ENCODE measurements at regions not wholly inside any gene's neighbourhood (a gene's known extent, or its start where the extent isn't known, plus 50 kb on each side); places are given as distances from the start of the nearest gene placed in this dataset.

DNA sequence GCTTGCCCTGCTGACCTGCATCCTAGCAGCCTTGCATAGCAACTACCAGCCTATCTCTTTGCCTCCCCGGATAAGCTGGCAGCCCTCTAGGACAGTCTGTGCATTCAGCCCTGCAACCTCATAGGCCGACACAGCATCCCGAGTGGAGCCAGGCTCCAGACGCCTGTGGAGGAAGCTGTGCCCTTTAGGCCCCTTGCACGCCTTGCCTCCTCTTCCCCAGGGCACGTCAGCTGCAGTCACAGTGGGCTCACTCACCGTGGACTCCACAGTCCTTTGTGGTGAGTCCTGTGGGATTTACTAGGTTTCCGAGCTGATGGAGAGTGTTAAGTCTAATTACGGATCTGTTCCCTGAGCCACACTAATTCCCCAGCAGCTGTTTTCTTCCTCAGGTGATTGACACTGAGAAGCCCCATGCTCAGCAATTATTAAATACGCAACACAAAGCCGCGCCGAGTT, 540.0 kb downstream of the TCERG1L start:
- no peak for DNase-seq (ENCODE audit: low read depth in 2 of 2)
- H3K4me3 ChIP-seq (replicated peaks in 1 of 2; ENCODE audit: low read depth in 2 of 2, low read length in 2 of 2), result no peak overlapping the region

DNA sequence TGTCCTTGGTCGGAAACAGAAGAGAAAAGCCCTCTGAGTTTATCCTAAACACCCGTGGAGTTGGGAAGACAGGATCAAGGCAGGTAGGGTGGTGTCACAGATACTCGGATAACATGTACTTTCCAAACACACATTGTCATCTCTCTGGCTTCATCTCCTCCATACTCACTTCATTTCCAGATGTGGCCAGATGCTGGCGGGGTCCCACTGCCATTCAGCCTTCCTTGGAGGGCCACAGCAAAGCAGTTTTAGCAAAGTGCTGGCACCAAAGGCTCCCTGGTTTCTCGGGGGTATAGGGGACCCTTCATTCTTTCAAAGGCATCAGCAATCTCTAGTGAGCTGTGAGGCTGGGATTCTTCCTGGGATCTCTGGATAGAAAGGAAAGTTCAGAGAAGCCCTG, 539.5 kb downstream of the TCERG1L start:
- no peak overlapping the region for H3K4me3 ChIP-seq (replicated peaks in 1 of 2; ENCODE audit: low read depth in 2 of 2, low read length in 2 of 2)
- DNase-seq (ENCODE audit: low read depth in 2 of 2), result no peak
- TF ChIP-seq, protein P1, sequence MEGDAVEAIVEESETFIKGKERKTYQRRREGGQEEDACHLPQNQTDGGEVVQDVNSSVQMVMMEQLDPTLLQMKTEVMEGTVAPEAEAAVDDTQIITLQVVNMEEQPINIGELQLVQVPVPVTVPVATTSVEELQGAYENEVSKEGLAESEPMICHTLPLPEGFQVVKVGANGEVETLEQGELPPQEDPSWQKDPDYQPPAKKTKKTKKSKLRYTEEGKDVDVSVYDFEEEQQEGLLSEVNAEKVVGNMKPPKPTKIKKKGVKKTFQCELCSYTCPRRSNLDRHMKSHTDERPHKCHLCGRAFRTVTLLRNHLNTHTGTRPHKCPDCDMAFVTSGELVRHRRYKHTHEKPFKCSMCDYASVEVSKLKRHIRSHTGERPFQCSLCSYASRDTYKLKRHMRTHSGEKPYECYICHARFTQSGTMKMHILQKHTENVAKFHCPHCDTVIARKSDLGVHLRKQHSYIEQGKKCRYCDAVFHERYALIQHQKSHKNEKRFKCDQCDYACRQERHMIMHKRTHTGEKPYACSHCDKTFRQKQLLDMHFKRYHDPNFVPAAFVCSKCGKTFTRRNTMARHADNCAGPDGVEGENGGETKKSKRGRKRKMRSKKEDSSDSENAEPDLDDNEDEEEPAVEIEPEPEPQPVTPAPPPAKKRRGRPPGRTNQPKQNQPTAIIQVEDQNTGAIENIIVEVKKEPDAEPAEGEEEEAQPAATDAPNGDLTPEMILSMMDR (IDR thresholded peaks at IDR 0.05; ENCODE audit: low read depth, low read length), result no peak

More for the DNA sequence above, 540.0 kb downstream of the TCERG1L start:
- TF ChIP-seq, protein P1 (IDR thresholded peaks at IDR 0.05; ENCODE audit: low read depth, low read length), result no peak

DNA sequence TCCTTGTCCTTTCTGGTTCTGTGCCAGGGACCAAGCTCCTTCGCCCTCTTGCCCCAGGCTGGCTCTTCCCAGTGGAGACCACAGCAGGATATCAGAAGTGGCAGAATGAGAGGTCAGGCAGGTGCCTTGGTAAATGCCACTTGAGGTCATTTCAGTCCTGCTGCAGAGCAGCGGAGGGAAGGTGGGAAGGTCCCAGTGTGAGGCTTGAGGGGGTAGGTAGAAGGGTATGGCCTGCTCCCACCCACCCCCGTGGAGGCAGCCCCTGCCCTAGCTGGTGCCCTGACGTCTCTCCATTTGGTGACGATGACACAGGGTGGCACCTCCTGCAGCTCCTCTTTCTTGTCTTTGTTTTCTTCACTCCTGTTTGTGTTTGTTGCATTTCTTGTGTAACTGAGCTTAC, 538.8 kb downstream of the TCERG1L start:
- TF ChIP-seq, protein P1 (IDR thresholded peaks at IDR 0.05; ENCODE audit: low read depth, low read length), result no peak
- H3K4me3 ChIP-seq (replicated peaks in 1 of 2; ENCODE audit: low read depth in 2 of 2, low read length in 2 of 2), result no peak overlapping the region
- DNase-seq (ENCODE audit: low read depth in 2 of 2), result no peak

DNA sequence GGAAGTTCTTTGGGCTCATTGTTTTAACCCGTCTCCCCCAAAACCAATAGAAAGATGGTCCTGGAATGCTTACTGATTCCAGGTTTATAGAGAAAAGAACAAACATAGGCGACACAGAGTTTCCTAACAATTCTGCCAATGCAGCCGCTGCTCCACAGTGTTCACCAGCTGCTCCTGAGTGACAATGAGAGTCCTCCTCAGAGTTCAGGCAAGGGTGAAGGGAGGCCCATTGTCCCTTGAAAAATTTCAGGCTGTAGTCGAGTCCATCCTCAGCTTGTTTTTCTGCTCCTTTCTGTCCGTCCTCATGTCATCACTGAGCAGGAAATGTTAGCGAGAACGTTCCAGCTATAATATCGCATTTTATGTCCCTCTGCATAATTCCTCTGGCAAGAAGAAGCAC, 537.6 kb downstream of the TCERG1L start:
- H3K4me3 ChIP-seq (replicated peaks in 1 of 2; ENCODE audit: low read depth in 2 of 2, low read length in 2 of 2), result no peak overlapping the region
- TF ChIP-seq, protein P1 (IDR thresholded peaks at IDR 0.05; ENCODE audit: low read depth, low read length), result no peak
- DNase-seq (ENCODE audit: low read depth in 2 of 2), result no peak

DNA sequence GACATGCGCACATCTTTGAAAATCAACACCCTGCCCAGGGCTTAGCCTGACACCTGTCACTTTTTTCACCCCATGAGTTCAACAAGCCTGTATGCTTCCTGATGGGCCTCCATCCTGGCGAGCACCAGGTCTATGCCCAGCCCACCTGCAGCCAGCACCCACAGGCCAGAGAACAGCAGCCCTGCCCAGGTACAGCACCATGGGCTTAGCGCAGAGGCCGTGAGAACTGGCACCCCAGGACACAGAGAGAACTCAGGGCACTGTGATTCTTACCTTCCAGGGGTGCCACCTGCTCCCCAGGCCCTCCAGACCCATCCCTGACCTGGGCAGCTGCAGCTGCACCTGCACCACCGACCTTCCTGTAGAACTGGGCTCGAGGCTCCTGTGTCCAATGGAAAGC, 536.6 kb downstream of the TCERG1L start:
- no peak for DNase-seq (ENCODE audit: low read depth in 2 of 2)
- no peak overlapping the region for H3K4me3 ChIP-seq (replicated peaks in 1 of 2; ENCODE audit: low read depth in 2 of 2, low read length in 2 of 2)
- TF ChIP-seq, protein P1 (IDR thresholded peaks at IDR 0.05; ENCODE audit: low read depth, low read length), result no peak

DNA sequence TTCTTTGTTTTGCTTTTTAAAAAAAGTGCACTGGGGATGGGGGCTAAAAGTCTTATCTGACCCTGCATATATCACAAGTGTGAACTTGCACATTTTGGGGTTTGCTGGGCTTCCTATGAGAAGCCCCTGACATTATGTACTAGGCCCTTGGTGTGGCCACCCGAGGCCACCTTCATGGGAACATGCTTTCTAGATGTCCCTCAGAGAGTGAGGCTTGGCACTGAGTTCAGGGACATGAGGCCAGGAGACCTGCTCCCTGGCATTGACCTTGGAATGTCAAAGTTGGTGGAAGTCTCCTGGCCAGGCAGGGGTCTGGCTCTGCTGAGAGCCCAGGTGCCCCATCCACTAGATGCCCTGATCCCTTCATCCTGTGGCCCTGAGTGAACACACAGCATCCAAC, 536.2 kb downstream of the TCERG1L start:
- DNase-seq (ENCODE audit: low read depth in 2 of 2), result no peak
- TF ChIP-seq, protein P1 (IDR thresholded peaks at IDR 0.05; ENCODE audit: low read depth, low read length), result no peak
- no peak overlapping the region for H3K4me3 ChIP-seq (replicated peaks in 1 of 2; ENCODE audit: low read depth in 2 of 2, low read length in 2 of 2)

DNA sequence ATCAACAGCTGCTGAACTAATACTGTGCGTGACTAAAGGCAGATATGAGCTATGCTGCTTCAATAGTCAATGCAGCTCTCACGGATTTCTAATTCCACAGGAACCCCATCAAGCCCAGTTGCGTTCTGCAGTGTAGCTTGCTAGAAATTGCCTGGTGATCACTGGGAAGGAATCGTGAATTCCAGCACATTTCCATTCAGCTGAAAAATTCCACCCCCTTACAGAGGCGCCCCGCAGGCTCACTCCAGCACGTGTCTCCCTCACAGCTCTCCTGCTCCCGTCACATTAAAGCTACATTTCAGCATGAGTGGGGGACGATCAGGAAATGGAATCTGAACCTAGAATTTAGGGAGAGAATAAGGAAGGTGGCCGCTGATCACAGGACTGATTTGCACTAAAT, 534.8 kb downstream of the TCERG1L start:
- TF ChIP-seq, protein P1 (IDR thresholded peaks at IDR 0.05; ENCODE audit: low read depth, low read length), result no peak
- no peak for DNase-seq (ENCODE audit: low read depth in 2 of 2)
- H3K4me3 ChIP-seq (replicated peaks in 1 of 2; ENCODE audit: low read depth in 2 of 2, low read length in 2 of 2), result no peak overlapping the region
